Midbrain (tissue), 1 donor: ENCODE measurements at regions not wholly inside any gene's neighbourhood (a gene's known extent, or its start where the extent isn't known, plus 50 kb on each side); places are given as distances from the start of the nearest gene placed in this dataset.
"Not testable (repeated sequence)": the region's sequence is repeated elsewhere in the genome, so short reads cannot be mapped to it uniquely, and the experiment has no call there.

ENCODE experiments used
- DNase-seq: peaks from one replicate; lab custom pipeline; 2025; lab: John Stamatoyannopoulos, UW

DNA sequence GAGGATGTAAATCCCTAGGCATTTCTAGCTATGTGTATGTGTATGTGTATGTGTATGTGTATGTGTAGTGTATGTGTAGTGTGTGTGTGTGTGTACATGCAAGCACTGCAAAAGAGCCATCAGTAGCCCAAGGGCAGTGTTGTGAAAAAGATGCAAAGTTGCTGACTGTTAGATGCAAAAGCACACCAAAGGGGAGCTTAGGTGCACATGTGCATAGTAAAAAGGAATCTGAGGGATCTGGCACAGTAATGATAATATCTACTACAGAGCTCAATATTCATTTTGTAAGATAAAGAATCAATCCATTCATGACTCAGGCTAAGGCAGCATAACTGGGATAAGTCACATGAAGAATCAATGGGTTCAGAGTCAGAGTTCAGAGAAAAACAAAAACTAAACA, 80.2 kb downstream of the TMEM47 start:
- no peak for DNase-seq

GRCh38 chrX:34565981-34566380, 91.1 kb downstream of the TMEM47 start:
- no peak for DNase-seq

DNA sequence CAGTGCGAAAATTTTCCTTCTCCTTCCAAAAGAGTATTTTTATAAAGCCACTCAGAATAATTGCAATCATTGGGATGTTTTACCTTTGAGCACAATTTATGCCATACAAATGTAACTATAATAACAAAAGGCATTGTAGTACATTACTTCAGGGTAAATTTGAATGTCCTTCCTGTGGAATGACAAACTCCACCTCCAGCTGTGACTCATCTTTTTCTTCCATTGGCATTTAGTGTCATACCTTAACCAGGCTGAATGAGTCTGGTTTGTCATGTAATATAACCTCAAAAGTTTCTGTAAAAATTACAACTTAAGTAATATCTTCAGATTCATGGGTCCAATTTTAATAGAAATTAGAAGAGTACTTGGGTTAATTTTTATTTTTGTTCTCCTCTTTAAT, 93.3 kb downstream of the TMEM47 start:
- no peak for DNase-seq

DNA sequence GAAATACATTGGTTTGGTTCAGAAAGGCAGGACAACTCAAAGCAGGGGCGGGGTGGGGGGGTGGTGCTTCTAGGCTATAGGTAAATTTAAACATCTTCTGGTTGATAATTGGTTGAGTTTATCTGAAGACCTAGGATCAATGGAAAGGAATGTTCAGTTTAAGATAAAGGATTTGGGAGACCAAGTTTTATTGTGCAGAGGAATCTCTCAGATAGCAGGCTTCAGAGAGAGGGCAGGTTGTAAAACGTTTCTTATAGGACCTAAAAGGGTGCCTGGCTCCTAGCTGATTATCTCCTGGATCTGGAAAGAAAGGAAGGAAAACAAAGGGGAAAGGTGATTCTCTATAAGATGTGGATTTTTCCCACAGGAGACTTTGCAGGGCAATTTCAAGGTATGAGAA, 94.0 kb downstream of the TMEM47 start:
- DNase-seq, result no peak

GRCh38 chrX:34562006-34562405, 95.1 kb downstream of the TMEM47 start:
- DNase-seq, result no peak

GRCh38 chrX:34560180-34560579, 96.9 kb downstream of the TMEM47 start:
- no peak for DNase-seq

GRCh38 chrX:34559325-34559724, 97.8 kb downstream of the TMEM47 start:
- no peak for DNase-seq

GRCh38 chrX:34557733-34558132, 99.4 kb downstream of the TMEM47 start:
- no peak for DNase-seq

GRCh38 chrX:34555481-34555880, 101.6 kb downstream of the TMEM47 start:
- no peak for DNase-seq

DNA sequence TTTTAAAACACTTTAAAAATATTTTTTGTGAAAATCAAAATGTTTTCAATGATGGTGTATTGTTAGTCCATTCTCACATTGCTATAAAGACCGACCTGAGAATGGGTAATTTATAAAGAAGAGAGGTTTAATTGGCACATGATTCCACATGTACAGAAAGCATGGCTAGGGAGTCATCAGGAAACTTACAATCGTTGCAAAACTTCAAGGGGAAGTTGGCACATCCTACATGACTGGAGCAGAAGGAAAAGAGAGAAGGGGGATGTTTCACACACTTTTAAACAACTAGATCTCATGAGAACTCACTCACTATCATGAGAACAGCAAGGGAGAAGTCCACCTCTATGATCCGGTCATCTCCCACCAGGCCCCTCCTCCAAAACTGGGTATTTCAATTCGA, 110.7 kb downstream of the TMEM47 start:
- DNase-seq, result no peak

GRCh38 chrX:34528081-34528480, 129.0 kb downstream of the TMEM47 start:
- no peak for DNase-seq

- DNase-seq, result no peak
Observed at GRCh38 chrX:34521563-34521962, 135.5 kb downstream of the TMEM47 start.

GRCh38 chrX:34509394-34509793, 147.7 kb downstream of the TMEM47 start:
- DNase-seq, result no peak

DNA sequence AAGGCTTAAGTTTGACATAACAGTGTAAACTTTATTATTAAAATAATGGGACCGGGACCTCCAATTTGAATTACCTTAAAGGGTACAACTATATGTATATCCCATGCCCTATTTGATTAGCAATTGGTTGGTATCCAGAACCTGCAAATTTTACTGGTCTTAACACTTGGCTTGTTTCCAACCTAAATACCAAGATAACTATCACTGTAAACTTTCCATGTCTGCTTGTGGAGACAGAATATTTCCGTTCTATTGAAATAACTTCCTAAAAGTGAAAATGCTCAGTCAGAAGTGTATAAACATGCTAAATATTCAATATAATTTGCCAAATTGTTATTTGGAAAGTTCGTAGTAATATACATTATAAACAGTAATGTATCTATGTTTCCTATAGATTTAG, 154.0 kb downstream of the TMEM47 start:
- no peak for DNase-seq

DNA sequence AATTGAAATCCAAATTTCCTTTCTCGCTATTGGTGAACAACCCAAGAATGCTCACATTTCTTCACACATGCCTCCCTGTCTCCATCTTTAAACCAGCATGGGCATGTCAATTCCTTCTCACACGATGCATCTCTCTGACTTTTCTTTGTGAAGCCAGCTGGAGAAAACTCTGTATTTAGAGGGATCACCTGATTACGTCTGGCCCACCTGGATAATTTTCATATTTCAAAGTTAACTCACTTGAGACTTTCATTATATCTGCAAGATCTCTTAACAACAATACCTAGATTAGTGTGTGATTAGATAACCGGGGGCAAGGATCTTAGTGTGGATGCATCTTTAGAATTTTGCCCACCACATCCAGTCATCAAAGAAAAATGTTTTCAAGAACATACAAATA, 164.0 kb downstream of the TMEM47 start:
- DNase-seq, result no peak

DNA sequence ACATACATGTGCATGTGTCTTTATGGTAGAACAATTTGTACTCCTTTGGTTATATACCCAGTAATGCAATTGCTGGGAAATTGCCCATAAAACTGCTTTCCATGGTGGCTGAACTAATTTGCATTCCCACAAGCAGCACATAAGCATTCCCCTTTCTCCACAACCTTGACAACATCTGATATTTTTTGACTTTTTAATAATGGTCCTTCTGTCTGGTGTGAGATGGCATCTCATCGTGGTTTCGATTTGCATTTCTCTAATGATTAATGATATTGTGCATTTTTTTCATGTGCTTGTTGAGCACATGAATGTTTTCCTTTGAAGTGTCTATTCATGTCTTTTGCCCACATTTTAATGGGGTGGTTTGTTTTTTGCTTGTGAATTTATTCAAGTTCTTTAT, 166.0 kb downstream of the TMEM47 start:
- DNase-seq, result no peak

- no peak for DNase-seq
Observed at GRCh38 chrX:34487364-34487763, 169.7 kb downstream of the TMEM47 start.

GRCh38 chrX:34483980-34484379, 173.1 kb downstream of the TMEM47 start:
- DNase-seq, result no peak

DNA sequence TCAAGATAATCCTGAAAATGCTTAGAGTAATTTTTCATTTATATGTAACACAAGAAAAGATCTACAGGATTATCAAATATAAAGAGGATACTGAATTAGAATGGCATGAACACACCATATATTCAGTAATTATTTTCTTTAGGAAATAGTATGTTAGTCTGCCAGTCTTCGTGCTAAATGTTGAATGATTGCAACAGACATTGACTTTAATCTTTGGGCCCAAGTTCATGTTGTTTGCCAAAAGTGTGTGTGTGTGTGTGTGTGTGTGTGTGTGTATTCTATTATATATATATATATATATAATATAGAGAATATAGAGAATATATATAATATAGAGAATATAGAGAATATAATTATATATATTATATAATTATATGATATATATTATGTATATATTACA, 186.6 kb downstream of the TMEM47 start:
- no peak for DNase-seq

DNA sequence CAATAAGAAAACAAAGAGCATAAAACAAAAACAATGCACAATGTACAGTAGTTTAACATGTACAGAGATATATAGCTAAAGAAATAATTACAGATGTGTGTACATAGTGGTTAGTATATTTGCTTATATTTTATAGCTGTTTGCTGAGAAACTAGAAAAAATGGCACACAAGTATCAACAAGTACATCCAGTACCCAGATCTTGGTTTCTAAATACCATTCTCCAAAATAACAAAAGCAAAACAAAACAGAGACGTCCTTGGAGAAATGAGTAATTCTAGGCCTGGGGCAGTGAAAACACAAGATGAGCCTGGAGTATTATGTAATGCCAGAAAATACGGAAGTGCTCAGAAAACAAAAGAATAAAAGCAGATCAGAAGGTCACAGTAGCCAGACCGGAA, 189.6 kb downstream of the TMEM47 start:
- no peak for DNase-seq

DNA sequence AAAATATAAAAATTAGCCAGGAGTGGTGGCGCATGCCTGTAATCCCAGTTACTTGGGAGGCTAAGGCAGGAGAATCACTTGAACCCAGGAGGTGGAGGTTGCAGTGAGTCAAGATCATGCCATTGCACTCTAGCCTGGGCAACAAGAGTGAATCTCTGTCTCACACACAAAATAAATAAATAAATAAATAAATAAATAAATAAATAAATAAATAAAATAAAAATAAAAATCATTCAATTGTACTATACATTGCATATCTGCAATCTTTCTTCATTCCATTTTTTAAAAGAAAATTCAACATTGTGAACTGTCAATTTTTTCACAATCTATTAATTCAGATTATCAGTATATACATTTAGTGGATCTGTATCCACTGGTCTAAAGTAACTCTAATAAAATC, 193.9 kb downstream of the TMEM47 start:
- not testable (repeated sequence) for DNase-seq

- DNase-seq, result not testable (repeated sequence)
Observed at GRCh38 chrX:34457850-34458249, 199.2 kb downstream of the TMEM47 start.

DNA sequence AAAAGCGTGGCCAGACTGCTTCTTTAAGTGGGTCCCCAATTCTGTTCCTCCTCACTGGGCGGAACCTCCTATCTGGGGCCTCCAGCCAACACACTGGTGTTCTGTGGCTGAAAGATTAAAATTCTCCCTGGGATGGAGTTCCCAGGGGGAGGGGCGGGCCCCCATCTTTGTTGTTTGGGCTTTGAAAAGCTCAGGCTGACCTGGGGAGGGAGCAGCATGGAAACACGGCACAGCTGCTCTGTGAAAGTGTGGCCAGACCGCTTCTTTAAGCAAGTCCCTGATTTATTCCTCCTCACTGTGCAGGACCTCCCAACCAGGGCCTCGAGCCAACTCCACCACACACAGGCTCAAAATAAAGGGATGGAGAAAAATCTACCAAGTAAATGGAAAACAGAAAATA, 219.5 kb downstream of the TMEM47 start:
- no peak for DNase-seq

DNA sequence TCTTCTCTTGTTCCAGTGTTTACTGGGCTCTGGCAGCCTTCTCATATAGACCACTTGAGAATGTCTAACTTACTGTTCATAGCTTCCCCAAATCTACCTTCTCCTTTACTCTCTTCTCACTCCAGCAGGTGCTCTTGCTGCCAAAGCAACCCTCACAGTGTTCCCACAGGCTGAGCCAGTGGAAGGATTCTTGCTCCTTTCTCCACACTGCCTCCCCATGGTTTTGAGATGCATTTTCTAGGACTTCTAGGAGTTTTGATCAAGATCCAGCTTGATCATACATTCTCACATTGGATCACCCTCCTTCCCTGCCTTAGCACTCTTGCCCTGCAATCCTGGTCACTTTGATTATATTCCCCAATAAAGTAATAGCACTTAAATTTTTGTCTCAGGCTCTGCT, 230.8 kb downstream of the TMEM47 start:
- no peak for DNase-seq

DNA sequence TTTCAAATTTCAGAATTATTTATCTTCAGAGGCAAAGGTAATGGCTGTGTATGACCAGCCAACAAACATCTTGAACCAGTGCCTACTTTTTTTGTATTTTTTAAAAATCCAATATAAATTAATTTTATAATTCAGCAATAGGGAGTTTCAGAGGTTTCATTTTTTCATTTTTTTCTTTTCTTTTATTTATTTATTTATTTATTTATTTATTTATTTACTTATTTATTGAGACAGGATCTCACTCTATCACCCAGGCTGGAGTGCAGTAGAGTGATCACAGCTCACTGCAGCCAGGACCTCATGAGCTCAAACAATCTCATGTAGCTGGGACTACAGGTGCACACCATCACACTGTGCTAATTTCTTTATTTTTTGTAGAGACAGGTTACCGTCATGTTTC, 250.5 kb downstream of the TMEM47 start:
- DNase-seq, result no peak
